Activated CD4-positive, alpha-beta T cell treated with anti-CD3 and anti-CD28 coated beads, Interleukin-2, amount 10 ng/mL, durations not matched to agents 24 days and 14 days (primary cell): ENCODE measurements at regions not wholly inside any gene's neighbourhood (a gene's known extent, or its start where the extent isn't known, plus 50 kb on each side); places are given as distances from the start of the nearest gene placed in this dataset.
"Not testable (repeated sequence)": the region's sequence is repeated elsewhere in the genome, so short reads cannot be mapped to it uniquely, and the experiment has no call there.

Experiments
- DNase-seq: peaks from one replicate; pipeline ENCODE4 v3.0.0; 2022
- H3K27ac Mint-ChIP-seq: one replicate; pipeline ENCODE4 v1.8.0; 2022; ENCODE audit warnings: mild to moderate bottlenecking, mixed read lengths
- H3K27me3 Mint-ChIP-seq: one replicate; pipeline ENCODE4 v1.8.0; 2022; ENCODE audit warnings: mixed read lengths
- H3K36me3 Mint-ChIP-seq: one replicate; pipeline ENCODE4 v1.8.0; 2022; ENCODE audit warnings: low read depth, mild to moderate bottlenecking, mixed read lengths
- H3K4me1 Mint-ChIP-seq: one replicate; pipeline ENCODE4 v1.8.0; 2021; ENCODE audit warnings: mixed read lengths
- H3K4me3 Mint-ChIP-seq: one replicate; pipeline ENCODE4 v1.8.0; 2022; ENCODE audit warnings: mild to moderate bottlenecking, moderate library complexity, mixed read lengths
- H3K9me3 Mint-ChIP-seq: one replicate; pipeline ENCODE4 v1.8.0; 2021; ENCODE audit warnings: mixed read lengths
- intact Hi-C: fragments of 100-400 bp; cut with micrococcal nuclease; formaldehyde crosslinking; loops from one replicate; pipeline ENCODE4 v1.15.1; 2023

DNA sequence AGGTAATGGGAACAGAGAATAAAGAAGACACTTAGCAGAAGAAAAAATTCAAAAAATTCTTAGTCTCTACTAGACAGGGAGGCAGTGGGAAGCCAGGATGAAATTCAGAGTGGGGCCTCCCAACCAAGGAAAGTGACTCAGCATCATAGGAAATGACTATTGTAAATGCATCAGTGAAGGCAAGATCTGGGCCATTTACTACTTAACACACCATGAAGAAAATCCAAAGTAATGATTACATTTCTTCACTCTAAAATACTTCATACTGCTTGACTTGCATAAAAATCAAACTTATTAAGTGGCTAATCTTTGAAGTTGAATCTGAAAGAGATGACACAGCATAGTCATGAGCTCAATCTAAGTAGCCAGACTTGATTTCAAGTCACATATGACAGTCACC is 405.8 kb upstream of the SLC39A10 start:
- Mint-ChIP-seq H3K27ac (no peak overlapping the region), H3K4me1 (no peaks in the 10 kb centered on the region), H3K36me3 (no peaks in the 10 kb centered on the region), H3K9me3 (peaks cover 4% of the 10 kb centered on the region), H3K27me3 (peaks cover 1% of the 10 kb centered on the region), H3K4me3 (no peak overlapping the region)
- DNase-seq, result no peak
- intact Hi-C loops, result no loop called here

DNA sequence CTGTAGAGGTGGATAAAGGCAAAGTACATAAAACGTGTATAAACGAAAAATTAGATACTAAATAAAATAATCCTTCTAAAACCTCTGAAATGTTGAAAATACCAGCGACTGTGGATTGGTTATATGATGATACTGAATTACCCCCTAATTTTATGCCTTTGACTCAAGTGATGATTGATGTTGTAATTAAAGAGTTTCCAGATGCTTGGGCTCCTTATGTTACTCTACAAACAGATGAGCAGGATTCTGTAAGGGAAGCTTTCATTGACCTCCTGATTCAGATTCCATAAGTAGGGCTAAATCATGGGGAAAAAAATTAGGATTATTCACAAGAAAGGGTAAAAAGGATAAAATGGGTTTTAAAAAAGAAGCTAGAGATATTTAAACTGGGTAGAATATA is 418.2 kb upstream of the SLC39A10 start:
- Mint-ChIP-seq H3K9me3 (peaks cover 9% of the 10 kb centered on the region), H3K36me3 (no peaks in the 10 kb centered on the region), H3K27ac (no peak overlapping the region), H3K27me3 (no peaks in the 10 kb centered on the region), H3K4me3 (no peak overlapping the region), H3K4me1 (no peaks in the 10 kb centered on the region)
- no peak for DNase-seq
- intact Hi-C loops, result no loop called here

GRCh38 chr2:195238379-195238778 is 418.6 kb upstream of the SLC39A10 start:
- Mint-ChIP-seq H3K27ac (no peak overlapping the region), H3K27me3 (no peaks in the 10 kb centered on the region), H3K9me3 (peaks cover 9% of the 10 kb centered on the region), H3K36me3 (no peaks in the 10 kb centered on the region), H3K4me3 (no peak overlapping the region), H3K4me1 (no peaks in the 10 kb centered on the region)
- intact Hi-C loops, result no loop called here
- no peak for DNase-seq

GRCh38 chr2:195228547-195228946 is 428.5 kb upstream of the SLC39A10 start:
- intact Hi-C loops, H3K4me3 Mint-ChIP-seq, H3K4me1 Mint-ChIP-seq, H3K9me3 Mint-ChIP-seq, DNase-seq, H3K27me3 Mint-ChIP-seq, H3K36me3 Mint-ChIP-seq, H3K27ac Mint-ChIP-seq: not testable (repeated sequence)

DNA sequence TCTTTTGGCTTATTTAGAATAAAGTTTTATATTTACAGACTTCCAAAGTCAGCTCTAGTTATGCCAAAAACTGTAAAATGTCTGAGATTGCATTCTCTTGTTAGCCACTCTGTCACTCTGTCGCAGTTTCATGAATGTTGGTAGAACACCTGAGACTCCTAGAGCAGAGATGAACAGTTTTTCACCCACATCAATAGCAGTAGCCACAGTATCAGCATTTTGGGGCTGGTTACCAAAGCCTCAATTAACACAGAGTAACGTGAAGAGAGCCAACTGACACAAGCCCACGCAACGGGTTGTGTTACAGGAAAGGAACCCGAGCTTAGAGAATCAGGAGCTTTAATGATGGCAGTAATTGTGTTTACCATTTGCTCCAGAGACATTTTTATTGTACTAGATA is 443.0 kb upstream of the SLC39A10 start:
- H3K27ac Mint-ChIP-seq, result no peak overlapping the region
- H3K4me1 Mint-ChIP-seq, result no peaks in the 10 kb centered on the region
- H3K27me3 Mint-ChIP-seq, result peaks cover 2% of the 10 kb centered on the region
- H3K9me3 Mint-ChIP-seq, result no peaks in the 10 kb centered on the region
- DNase-seq, result no peak
- intact Hi-C loops, result no loop called here
- H3K36me3 Mint-ChIP-seq, result no peaks in the 10 kb centered on the region
- no peak overlapping the region for H3K4me3 Mint-ChIP-seq

- no peaks in the 10 kb centered on the region for H3K4me1 Mint-ChIP-seq
- H3K9me3 Mint-ChIP-seq, result no peaks in the 10 kb centered on the region
- H3K36me3 Mint-ChIP-seq, result no peaks in the 10 kb centered on the region
- no peaks in the 10 kb centered on the region for H3K27me3 Mint-ChIP-seq
- no peak overlapping the region for H3K4me3 Mint-ChIP-seq
- intact Hi-C loops, result no loop called here
- H3K27ac Mint-ChIP-seq, result no peak overlapping the region
- DNase-seq, result no peak
Observed at GRCh38 chr2:195212586-195212985, 444.4 kb upstream of the SLC39A10 start.

GRCh38 chr2:195202163-195202845 is 454.7 kb upstream of the SLC39A10 start:
- Mint-ChIP-seq H3K27me3 (peaks cover 1% of the 10 kb centered on the region), H3K27ac (no peak overlapping the region), H3K36me3 (no peaks in the 10 kb centered on the region), H3K4me1 (peaks cover 13% of the 10 kb centered on the region), H3K4me3 (no peak overlapping the region), H3K9me3 (peaks cover 3% of the 10 kb centered on the region)
- intact Hi-C loops, result no loop called here
- peak; percentile 70 for DNase-seq

DNA sequence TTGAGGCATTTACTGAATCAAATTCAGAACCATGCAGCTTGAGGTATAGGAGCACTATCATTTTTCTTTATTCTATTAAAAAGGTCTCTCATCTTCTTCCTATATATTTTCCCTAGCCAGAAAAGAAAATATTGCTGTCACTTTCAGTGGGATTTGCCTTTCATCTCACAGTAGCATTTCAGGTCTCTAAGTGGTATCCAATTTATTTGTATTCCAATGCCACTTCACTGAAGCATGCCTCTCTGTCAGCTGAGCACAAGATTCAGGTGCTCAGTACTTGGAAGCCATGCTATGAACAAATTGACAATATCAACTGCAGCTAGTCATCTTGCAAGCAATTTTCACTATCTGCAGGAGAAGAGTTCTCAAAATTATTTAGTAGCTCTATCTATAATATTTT is 457.2 kb upstream of the SLC39A10 start:
- intact Hi-C loops, result no loop called here
- no peak for DNase-seq
- no peak overlapping the region for H3K4me3 Mint-ChIP-seq
- no peaks in the 10 kb centered on the region for H3K27me3 Mint-ChIP-seq
- H3K36me3 Mint-ChIP-seq, result no peaks in the 10 kb centered on the region
- no peak overlapping the region for H3K27ac Mint-ChIP-seq
- peaks cover 3% of the 10 kb centered on the region for H3K9me3 Mint-ChIP-seq
- peaks cover 13% of the 10 kb centered on the region for H3K4me1 Mint-ChIP-seq

DNA sequence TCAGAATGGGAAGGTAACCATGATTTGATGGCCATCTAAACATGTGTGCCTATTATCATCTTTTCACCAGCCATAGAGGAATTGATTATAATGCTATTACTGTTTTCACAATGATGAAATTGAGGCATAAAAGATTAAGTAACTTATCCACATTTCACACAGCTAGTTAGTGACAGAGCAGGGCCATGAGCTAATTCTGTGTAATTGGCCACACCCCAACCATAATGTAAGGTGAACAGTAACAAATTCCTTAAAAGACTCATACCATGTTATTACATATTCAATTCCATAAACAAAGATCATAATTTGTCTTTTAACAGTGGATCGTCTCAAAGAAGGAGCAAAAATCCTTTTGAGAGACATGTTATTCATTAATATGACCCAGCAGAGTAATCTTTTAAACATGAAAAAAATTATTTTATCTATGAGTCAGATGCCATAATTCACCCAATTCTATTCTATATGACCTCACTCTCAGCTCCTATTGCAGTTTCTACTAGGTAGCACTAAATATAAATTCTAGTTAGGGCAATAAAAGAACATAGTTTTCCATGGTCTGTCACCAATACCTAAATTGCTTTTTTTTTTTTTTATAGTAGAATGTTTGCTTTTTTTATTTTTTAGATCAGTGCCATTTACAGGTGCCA is 475.8 kb upstream of the SLC39A10 start:
- Mint-ChIP-seq H3K9me3 (peaks cover 3% of the 10 kb centered on the region), H3K4me3 (no peak overlapping the region), H3K27ac (no peak overlapping the region), H3K4me1 (no peaks in the 10 kb centered on the region), H3K27me3 (no peaks in the 10 kb centered on the region), H3K36me3 (no peaks in the 10 kb centered on the region)
- DNase-seq, result no peak
- intact Hi-C loops, result no loop called here

DNA sequence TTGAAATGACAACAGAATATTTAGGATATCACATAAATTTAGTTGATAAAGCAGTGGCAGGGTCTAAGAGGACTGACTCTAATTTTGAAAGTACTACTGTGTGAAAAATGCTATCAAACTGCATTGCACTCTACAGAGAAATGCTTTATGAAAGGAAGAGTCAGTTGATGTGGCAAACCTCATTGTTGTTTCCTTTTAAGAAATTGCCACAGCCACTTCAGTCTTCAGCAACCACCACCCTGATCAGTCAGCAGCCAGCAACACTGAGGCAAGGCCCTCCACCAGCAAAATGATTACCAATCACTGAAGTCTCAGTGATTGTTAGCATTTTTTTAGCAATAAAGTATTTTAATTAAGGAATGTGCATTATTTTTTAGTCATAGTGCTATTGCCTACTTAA is 488.7 kb upstream of the SLC39A10 start:
- no peaks in the 10 kb centered on the region for H3K4me1 Mint-ChIP-seq
- no peaks in the 10 kb centered on the region for H3K27me3 Mint-ChIP-seq
- DNase-seq, result no peak
- H3K4me3 Mint-ChIP-seq, result no peak overlapping the region
- no peaks in the 10 kb centered on the region for H3K9me3 Mint-ChIP-seq
- no peaks in the 10 kb centered on the region for H3K36me3 Mint-ChIP-seq
- intact Hi-C loops, result no loop called here
- H3K27ac Mint-ChIP-seq, result no peak overlapping the region

GRCh38 chr2:195164930-195165329 is 492.1 kb upstream of the SLC39A10 start:
- intact Hi-C loops, result no loop called here
- no peaks in the 10 kb centered on the region for H3K9me3 Mint-ChIP-seq
- no peak overlapping the region for H3K27ac Mint-ChIP-seq
- no peaks in the 10 kb centered on the region for H3K27me3 Mint-ChIP-seq
- no peak overlapping the region for H3K4me3 Mint-ChIP-seq
- H3K36me3 Mint-ChIP-seq, result no peaks in the 10 kb centered on the region
- H3K4me1 Mint-ChIP-seq, result no peaks in the 10 kb centered on the region
- DNase-seq, result no peak

GRCh38 chr2:195162918-195163317 is 494.1 kb upstream of the SLC39A10 start:
- no peak for DNase-seq
- H3K27me3 Mint-ChIP-seq, result no peaks in the 10 kb centered on the region
- intact Hi-C loops, result no loop called here
- H3K36me3 Mint-ChIP-seq, result no peaks in the 10 kb centered on the region
- H3K4me1 Mint-ChIP-seq, result no peaks in the 10 kb centered on the region
- H3K27ac Mint-ChIP-seq, result no peak overlapping the region
- no peaks in the 10 kb centered on the region for H3K9me3 Mint-ChIP-seq
- H3K4me3 Mint-ChIP-seq, result no peak overlapping the region

DNA sequence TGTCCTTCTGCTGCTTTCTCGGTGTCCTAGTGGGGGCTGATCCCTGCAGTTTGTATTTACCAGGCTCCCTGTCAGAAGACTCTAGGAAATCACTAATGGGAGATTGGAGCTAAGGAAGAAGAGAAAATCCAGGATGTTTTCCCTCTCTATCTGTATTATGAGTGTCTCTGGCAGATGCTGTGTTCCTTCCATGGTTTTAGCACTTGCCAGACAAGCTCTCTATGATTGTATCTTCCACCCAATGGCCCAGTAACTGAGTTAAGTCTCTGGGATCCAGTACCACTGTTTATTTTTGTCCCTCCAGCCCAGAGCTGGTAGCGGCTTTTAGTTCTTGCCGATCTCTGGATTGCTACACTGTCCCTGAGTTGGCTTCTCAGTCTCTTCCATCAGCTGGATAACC is 494.8 kb upstream of the SLC39A10 start:
- H3K9me3 Mint-ChIP-seq, result no peaks in the 10 kb centered on the region
- H3K4me3 Mint-ChIP-seq, result no peak overlapping the region
- no peaks in the 10 kb centered on the region for H3K27me3 Mint-ChIP-seq
- intact Hi-C loops, result no loop called here
- no peak overlapping the region for H3K27ac Mint-ChIP-seq
- no peaks in the 10 kb centered on the region for H3K4me1 Mint-ChIP-seq
- no peak for DNase-seq
- no peaks in the 10 kb centered on the region for H3K36me3 Mint-ChIP-seq

DNA sequence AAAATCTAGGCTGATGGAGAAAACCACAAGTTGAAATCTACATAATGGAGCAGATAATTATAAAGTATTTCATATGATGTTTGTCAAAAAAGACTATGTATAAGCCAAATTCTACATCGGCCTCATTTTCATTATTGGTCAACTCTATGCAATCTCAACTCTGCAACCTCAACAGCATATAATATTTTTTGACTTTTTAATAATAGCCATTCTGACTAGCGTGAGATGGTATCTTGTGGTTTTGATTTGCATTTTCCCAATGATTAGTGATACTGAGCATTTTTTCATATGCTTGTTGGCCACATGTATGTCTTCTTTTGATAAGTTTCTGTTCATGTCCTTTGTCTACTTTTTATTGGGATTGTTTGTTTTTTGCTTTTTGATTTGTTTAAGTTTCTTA is 496.1 kb upstream of the SLC39A10 start:
- Mint-ChIP-seq H3K9me3 (no peaks in the 10 kb centered on the region), H3K27me3 (no peaks in the 10 kb centered on the region), H3K27ac (no peak overlapping the region), H3K4me3 (no peak overlapping the region), H3K4me1 (no peaks in the 10 kb centered on the region), H3K36me3 (no peaks in the 10 kb centered on the region)
- intact Hi-C loops, result no loop called here
- no peak for DNase-seq

DNA sequence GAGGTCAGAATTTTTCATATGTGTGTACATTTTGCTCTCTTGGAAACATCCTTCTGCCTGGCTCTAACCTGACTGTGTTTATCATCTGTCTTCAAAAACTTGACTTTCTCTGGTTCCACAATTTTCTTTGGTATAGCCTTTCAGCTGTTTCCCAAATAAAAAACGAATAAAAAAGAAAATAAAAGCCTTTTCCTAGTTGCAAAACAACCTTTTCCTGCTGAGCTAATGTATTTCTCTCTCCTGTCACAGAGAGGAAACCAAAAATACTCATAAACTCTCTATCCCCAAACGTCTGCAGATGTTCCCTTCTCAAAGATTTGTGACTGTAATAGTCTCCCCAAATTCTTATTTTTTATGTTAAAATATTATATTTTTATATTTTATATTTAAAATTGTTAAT is 505.3 kb upstream of the SLC39A10 start:
- Mint-ChIP-seq H3K36me3 (no peaks in the 10 kb centered on the region), H3K27me3 (no peaks in the 10 kb centered on the region), H3K4me3 (no peak overlapping the region), H3K4me1 (no peaks in the 10 kb centered on the region), H3K27ac (no peak overlapping the region), H3K9me3 (no peaks in the 10 kb centered on the region)
- intact Hi-C loops, result no loop called here
- DNase-seq, result no peak
